ENCODE measurements at regions not wholly inside any gene's neighbourhood (a gene's known extent, or its start where the extent isn't known, plus 50 kb on each side); places are given as distances from the start of the nearest gene placed in this dataset.

DNA sequence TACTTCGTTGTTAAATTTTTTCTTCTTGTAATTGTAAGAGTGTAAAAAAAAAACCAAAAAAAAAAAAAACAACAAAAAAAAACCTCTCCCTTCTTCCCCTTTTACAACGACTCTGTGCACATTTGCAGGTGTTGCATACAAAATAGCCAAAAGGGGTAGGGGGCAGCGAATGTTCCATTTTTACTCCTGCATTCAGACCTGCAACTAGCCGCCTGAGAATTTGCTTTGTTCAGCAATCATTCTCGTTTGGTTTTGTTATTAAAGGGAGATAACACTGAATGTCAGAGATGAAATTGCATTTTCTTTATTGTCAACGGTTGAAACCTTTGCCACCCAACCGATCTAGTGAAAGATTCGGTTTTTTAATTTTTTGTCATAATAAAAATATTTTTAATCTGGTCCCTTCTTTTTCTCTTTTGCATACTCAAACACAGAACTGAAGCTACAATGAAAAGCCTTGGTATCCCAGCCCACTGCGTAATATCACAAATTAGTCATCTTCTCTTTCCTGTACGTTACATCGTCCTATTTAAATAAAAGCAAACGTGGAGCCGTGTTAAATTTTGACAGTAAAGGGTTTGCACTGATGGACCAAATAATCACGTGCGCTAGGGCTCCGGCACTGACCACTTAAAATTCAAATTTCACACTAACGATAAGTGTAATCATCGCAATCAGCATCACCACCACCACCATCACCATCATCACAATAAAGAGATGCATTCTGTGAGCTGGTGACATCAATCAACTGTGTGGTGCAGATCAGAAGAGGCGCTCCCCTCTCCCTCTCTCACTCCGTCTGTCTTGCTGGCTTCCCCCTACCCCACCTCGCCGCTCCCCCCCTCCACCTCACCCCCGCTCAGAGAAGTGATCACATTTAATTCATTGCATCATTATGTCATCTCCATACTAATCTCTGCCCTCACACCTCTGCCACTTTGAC lies 406.2 kb upstream of the PSMD7 start:
- H3K9me3 ChIP-seq (replicated peaks; ENCODE audit: low read length): no peaks in the 10 kb centered on the region
- H3K4me1 ChIP-seq (ENCODE audit: control insufficient read depth, insufficient read depth, low read length): no peaks in the 10 kb centered on the region
- no peak overlapping the region for H3K4me2 ChIP-seq (ENCODE audit: low read length)
- H3K9ac ChIP-seq (ENCODE audit: low read depth, low read length): no peak overlapping the region
- H3K36me3 ChIP-seq (ENCODE audit: insufficient read depth, low read length): no peaks in the 10 kb centered on the region
- no peak overlapping the region for H3K4me3 ChIP-seq (ENCODE audit: low read length)
- peaks cover 36% of the 10 kb centered on the region for H3K27me3 ChIP-seq (ENCODE audit: control insufficient read depth, insufficient read depth, low read length)

DNA sequence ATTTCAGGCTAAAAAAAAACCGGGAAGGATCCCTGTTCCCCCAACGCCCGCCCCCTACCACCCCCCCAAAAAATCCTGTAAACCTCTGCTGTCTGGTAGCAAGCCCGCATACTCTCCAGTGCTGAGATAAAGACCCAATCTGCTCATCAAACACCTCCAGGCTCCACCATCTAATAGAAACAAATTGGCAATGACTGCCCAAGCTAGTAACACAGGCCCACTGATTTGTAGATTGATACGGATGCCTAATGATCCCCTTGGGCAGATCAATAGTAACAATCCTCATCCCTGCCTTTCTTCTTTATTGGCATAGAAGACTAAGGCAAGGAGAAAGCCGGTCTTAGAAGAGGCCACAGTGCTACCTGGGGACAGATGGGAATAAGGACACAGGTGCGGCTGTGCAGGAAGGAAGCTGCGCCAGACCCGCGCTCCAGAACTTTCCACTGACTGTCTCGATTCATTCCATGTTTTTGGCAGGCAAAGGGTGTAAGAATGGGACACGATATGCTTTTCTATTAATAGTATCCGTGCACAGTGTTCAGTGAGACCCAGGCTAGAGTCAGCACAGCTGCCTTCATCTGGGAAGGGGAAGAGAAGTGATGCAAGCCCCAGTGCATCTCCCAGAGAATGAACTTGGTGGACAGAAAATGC lies 407.6 kb upstream of the PSMD7 start:
- Histone ChIP-seq H3K9me3 (replicated peaks; ENCODE audit: low read length) (no peaks in the 10 kb centered on the region), H3K4me1 (ENCODE audit: control insufficient read depth, insufficient read depth, low read length) (no peaks in the 10 kb centered on the region), H3K9ac (ENCODE audit: low read depth, low read length) (no peak overlapping the region)

DNA sequence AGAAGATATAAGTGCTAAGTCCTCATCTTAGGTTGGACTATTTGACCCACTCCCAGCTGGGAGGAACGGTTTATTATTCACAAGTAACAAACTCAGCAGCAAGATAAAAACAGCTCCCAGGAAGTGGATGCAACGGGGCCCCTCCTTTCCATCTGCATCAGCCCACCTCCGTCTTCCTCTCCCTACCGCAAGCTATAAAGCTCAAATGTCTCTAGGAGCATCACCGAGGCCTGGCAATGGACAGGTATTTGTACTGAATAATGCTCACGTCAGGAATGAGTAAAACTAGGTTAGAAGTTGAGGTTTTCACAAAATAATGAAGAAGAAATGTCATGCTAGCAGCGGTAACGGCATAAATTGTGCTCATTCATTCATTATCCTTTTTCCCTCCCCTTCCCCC lies 408.7 kb upstream of the PSMD7 start:
- H3K4me2 ChIP-seq (ENCODE audit: low read length): no peak overlapping the region
- H3K4me1 ChIP-seq (ENCODE audit: control insufficient read depth, insufficient read depth, low read length): no peaks in the 10 kb centered on the region
- H3K9me3 ChIP-seq (replicated peaks; ENCODE audit: low read length): no peaks in the 10 kb centered on the region
- H3K4me3 ChIP-seq (ENCODE audit: low read length): no peak overlapping the region
- H3K36me3 ChIP-seq (ENCODE audit: insufficient read depth, low read length): no peaks in the 10 kb centered on the region
- no peak overlapping the region for H3K9ac ChIP-seq (ENCODE audit: low read depth, low read length)
- H3K27me3 ChIP-seq (ENCODE audit: control insufficient read depth, insufficient read depth, low read length): peaks cover 46% of the 10 kb centered on the region

More for the DNA sequence above, 407.6 kb upstream of the PSMD7 start:
- Histone ChIP-seq H3K27me3 (ENCODE audit: control insufficient read depth, insufficient read depth, low read length) (peaks cover 38% of the 10 kb centered on the region), H3K36me3 (ENCODE audit: insufficient read depth, low read length) (no peaks in the 10 kb centered on the region), H3K4me2 (ENCODE audit: low read length) (no peak overlapping the region), H3K4me3 (ENCODE audit: low read length) (no peak overlapping the region)

DNA sequence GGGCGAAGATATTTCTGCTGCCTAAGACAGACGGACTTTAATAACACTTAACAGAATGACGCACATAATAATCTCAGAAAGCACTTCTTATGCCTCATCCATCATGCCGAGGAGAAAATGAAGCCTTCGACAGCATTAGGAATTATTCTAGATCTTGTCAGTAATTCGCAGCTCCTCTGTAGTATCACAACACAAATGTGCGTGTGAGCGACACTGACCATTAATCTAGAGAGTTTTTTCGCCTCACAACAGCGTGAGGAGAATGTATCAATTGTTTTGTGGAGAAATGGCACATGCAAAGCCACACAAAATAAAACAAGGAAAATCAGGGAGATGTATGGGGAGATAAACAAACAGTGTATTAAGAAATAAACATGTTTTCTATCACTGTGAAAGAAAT lies 410.2 kb upstream of the PSMD7 start:
- Histone ChIP-seq H3K9ac (ENCODE audit: low read depth, low read length) (no peak overlapping the region), H3K4me1 (ENCODE audit: control insufficient read depth, insufficient read depth, low read length) (no peaks in the 10 kb centered on the region), H3K27me3 (ENCODE audit: control insufficient read depth, insufficient read depth, low read length) (peaks cover 41% of the 10 kb centered on the region), H3K36me3 (ENCODE audit: insufficient read depth, low read length) (no peaks in the 10 kb centered on the region), H3K9me3 (replicated peaks; ENCODE audit: low read length) (no peaks in the 10 kb centered on the region), H3K4me3 (ENCODE audit: low read length) (no peak overlapping the region), H3K4me2 (ENCODE audit: low read length) (no peak overlapping the region)

DNA sequence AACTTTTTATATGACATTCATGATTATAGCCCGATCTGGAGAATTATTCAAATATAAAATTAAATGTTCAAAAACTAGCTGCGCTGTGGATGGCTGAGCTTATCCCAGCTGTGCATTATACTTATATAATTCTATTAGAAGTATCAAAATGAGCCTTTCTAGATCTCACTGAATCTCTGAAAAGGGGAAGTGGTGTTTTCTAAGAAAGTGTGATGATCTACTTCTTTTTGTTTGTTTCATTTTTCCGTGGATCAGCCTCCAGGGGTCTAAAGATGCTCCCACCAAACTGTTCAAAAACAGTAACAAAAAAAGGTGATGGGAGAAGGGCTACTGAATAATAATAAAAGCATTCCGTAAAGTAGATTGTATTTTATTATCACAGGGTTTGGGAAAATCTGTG lies 411.3 kb upstream of the PSMD7 start:
- no peak overlapping the region for H3K9ac ChIP-seq (ENCODE audit: low read depth, low read length)
- H3K4me2 ChIP-seq (ENCODE audit: low read length): no peak overlapping the region
- H3K36me3 ChIP-seq (ENCODE audit: insufficient read depth, low read length): no peaks in the 10 kb centered on the region
- no peaks in the 10 kb centered on the region for H3K9me3 ChIP-seq (replicated peaks; ENCODE audit: low read length)
- no peaks in the 10 kb centered on the region for H3K4me1 ChIP-seq (ENCODE audit: control insufficient read depth, insufficient read depth, low read length)
- H3K4me3 ChIP-seq (ENCODE audit: low read length): no peak overlapping the region
- peaks cover 43% of the 10 kb centered on the region for H3K27me3 ChIP-seq (ENCODE audit: control insufficient read depth, insufficient read depth, low read length)

DNA sequence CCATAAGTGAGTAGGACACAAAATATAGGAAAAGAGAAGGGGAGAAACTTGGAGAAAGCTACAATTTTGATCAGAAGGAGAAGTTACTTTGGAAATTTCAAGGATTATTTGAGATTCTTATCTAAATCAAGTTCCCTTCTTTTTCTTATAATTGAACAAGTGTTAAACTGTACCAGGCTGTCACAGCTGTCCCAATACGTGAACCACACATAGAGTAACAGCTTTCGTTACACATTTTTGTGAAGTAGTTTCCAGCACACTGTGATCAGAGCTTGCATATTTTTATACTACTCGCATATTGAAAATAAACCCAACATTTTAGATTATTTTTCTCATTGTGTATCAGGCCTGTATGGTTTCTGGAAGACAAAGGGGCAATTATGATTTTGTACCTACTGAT lies 412.8 kb upstream of the PSMD7 start:
- H3K9me3 ChIP-seq (replicated peaks; ENCODE audit: low read length): no peaks in the 10 kb centered on the region
- H3K36me3 ChIP-seq (ENCODE audit: insufficient read depth, low read length): no peaks in the 10 kb centered on the region
- no peak overlapping the region for H3K4me3 ChIP-seq (ENCODE audit: low read length)
- no peak overlapping the region for H3K9ac ChIP-seq (ENCODE audit: low read depth, low read length)
- H3K4me1 ChIP-seq (ENCODE audit: control insufficient read depth, insufficient read depth, low read length): no peaks in the 10 kb centered on the region
- peaks cover 37% of the 10 kb centered on the region for H3K27me3 ChIP-seq (ENCODE audit: control insufficient read depth, insufficient read depth, low read length)
- no peak overlapping the region for H3K4me2 ChIP-seq (ENCODE audit: low read length)

DNA sequence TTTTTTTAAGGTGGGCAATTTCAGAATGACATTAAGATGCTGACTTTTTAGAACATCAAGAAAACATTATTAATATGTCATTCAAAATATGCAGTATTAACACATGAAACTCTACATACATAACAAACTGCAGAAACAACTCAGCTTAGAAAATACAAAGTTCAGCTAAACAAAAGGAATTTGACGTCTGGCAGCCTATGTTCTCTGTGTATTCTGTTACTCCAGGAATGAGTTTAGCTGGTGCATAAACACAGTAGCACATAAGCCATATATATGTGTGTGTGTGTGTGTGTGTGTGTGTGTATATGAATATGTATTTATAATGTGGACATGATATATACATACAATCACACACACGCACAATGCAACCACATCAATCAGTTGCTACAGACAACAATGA lies 413.5 kb upstream of the PSMD7 start:
- no peak overlapping the region for H3K9ac ChIP-seq (ENCODE audit: low read depth, low read length)
- no peaks in the 10 kb centered on the region for H3K9me3 ChIP-seq (replicated peaks; ENCODE audit: low read length)
- H3K27me3 ChIP-seq (ENCODE audit: control insufficient read depth, insufficient read depth, low read length): peaks cover 37% of the 10 kb centered on the region
- no peak overlapping the region for H3K4me3 ChIP-seq (ENCODE audit: low read length)
- no peak overlapping the region for H3K4me2 ChIP-seq (ENCODE audit: low read length)
- H3K36me3 ChIP-seq (ENCODE audit: insufficient read depth, low read length): no peaks in the 10 kb centered on the region
- no peaks in the 10 kb centered on the region for H3K4me1 ChIP-seq (ENCODE audit: control insufficient read depth, insufficient read depth, low read length)

DNA sequence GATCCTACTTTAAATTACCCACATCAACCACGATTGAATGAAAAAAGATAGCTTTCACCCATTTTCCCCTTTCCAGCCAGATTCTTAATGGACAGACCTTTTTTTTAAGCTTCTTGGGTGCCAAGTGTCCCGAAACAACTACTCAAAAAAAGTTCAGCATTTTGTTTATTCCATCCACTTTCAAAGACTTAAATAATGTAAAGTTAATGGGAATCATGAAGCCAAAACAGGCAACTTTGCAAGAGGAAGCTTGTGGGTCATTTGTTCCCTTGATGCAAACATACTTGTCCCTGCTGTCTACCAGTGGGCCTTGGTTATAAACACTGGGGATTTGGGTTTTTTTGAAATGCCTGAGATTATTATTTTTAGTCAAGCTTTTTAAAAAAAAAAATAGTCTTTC lies 414.0 kb upstream of the PSMD7 start:
- H3K9ac ChIP-seq (ENCODE audit: low read depth, low read length): no peak overlapping the region
- peaks cover 37% of the 10 kb centered on the region for H3K27me3 ChIP-seq (ENCODE audit: control insufficient read depth, insufficient read depth, low read length)
- no peak overlapping the region for H3K4me3 ChIP-seq (ENCODE audit: low read length)
- H3K4me1 ChIP-seq (ENCODE audit: control insufficient read depth, insufficient read depth, low read length): no peaks in the 10 kb centered on the region
- no peaks in the 10 kb centered on the region for H3K36me3 ChIP-seq (ENCODE audit: insufficient read depth, low read length)
- H3K9me3 ChIP-seq (replicated peaks; ENCODE audit: low read length): no peaks in the 10 kb centered on the region
- no peak overlapping the region for H3K4me2 ChIP-seq (ENCODE audit: low read length)

DNA sequence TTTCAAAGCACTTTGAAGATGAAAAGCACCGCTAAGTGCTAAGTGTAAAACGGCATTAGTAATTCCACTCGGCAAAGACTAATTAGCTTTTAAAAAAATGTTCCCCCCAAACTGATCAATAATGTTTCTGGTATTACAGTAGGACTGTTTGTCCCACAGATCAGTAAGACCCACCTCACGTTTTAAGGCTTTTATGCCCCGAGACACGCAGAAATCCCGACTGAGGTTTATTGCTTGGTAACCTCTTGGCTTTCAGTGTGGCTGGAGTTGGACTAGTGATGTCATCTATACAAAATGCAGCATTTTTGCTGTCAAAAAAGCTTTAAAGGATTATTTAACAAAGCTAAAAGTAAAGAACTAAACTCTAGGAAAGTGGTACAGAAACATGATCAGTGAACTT lies 414.6 kb upstream of the PSMD7 start:
- Histone ChIP-seq H3K4me3 (ENCODE audit: low read length) (no peak overlapping the region), H3K4me2 (ENCODE audit: low read length) (no peak overlapping the region), H3K9ac (ENCODE audit: low read depth, low read length) (no peak overlapping the region), H3K27me3 (ENCODE audit: control insufficient read depth, insufficient read depth, low read length) (peaks cover 37% of the 10 kb centered on the region), H3K4me1 (ENCODE audit: control insufficient read depth, insufficient read depth, low read length) (no peaks in the 10 kb centered on the region), H3K9me3 (replicated peaks; ENCODE audit: low read length) (no peaks in the 10 kb centered on the region), H3K36me3 (ENCODE audit: insufficient read depth, low read length) (no peaks in the 10 kb centered on the region)

DNA sequence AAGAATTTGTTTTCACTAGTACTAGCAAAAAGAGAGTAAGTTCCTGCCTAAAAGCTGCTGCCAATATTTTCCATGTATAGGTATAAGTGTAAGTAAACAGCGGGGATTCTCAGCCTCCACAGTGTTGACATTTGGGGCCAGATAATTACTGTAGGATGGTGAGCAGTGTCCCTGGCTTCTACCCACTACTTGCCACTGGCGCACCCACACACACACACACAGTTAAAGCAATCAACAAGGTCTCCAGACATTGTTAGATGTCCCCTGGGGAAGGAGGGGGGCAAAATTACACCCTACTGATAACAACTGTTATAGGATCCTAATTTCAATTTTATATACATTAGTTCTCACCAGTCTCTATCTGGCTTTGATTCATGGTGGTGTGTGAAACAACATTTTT lies 417.0 kb upstream of the PSMD7 start:
- Histone ChIP-seq H3K4me2 (ENCODE audit: low read length) (no peak overlapping the region), H3K9me3 (replicated peaks; ENCODE audit: low read length) (no peaks in the 10 kb centered on the region), H3K9ac (ENCODE audit: low read depth, low read length) (no peak overlapping the region), H3K27me3 (ENCODE audit: control insufficient read depth, insufficient read depth, low read length) (peaks cover 25% of the 10 kb centered on the region), H3K4me3 (ENCODE audit: low read length) (no peak overlapping the region), H3K36me3 (ENCODE audit: insufficient read depth, low read length) (no peaks in the 10 kb centered on the region), H3K4me1 (ENCODE audit: control insufficient read depth, insufficient read depth, low read length) (no peaks in the 10 kb centered on the region)

DNA sequence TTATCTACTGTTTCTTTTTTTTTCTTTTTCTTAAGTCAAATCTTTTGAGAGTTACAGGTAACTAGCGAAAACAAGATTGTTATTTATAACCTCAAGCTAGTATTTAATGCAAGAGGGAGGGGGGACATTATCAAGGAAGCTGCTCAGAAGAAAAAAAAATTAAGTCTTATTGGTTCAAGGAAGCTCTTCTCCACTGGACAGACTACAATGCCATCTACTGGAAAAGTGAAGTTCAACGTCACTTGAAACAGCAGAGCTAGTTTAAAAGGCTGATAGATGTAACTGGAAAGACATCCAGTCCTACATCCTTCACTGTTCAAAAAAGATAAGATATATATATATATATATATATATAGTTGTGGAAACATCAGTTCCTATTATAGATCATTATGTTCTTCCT lies 418.0 kb upstream of the PSMD7 start:
- no peak overlapping the region for H3K4me2 ChIP-seq (ENCODE audit: low read length)
- no peaks in the 10 kb centered on the region for H3K9me3 ChIP-seq (replicated peaks; ENCODE audit: low read length)
- no peaks in the 10 kb centered on the region for H3K36me3 ChIP-seq (ENCODE audit: insufficient read depth, low read length)
- H3K27me3 ChIP-seq (ENCODE audit: control insufficient read depth, insufficient read depth, low read length): peaks cover 23% of the 10 kb centered on the region
- H3K9ac ChIP-seq (ENCODE audit: low read depth, low read length): no peak overlapping the region
- no peaks in the 10 kb centered on the region for H3K4me1 ChIP-seq (ENCODE audit: control insufficient read depth, insufficient read depth, low read length)
- no peak overlapping the region for H3K4me3 ChIP-seq (ENCODE audit: low read length)

DNA sequence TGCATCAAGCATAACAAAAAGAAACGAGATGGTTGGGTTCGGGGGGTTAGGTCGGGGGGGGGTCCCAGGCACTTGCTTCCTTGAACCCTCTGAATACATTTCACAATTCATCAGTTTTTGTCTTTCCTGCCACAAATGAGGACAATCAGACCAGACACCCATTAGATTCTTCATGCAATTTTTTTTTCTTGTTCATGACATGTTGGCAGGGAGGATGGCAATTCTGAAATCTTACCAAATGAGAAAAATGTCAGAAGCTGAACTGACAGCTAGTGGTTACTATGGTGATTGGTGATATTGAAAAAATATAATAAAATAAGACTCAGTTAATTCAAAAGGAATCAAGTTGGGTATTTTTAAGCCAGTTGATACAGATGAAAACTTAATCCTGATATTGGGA lies 419.5 kb upstream of the PSMD7 start:
- Histone ChIP-seq H3K9me3 (replicated peaks; ENCODE audit: low read length) (no peaks in the 10 kb centered on the region), H3K4me3 (ENCODE audit: low read length) (no peak overlapping the region), H3K27me3 (ENCODE audit: control insufficient read depth, insufficient read depth, low read length) (peaks cover 14% of the 10 kb centered on the region), H3K9ac (ENCODE audit: low read depth, low read length) (no peak overlapping the region), H3K4me1 (ENCODE audit: control insufficient read depth, insufficient read depth, low read length) (no peaks in the 10 kb centered on the region), H3K36me3 (ENCODE audit: insufficient read depth, low read length) (no peaks in the 10 kb centered on the region), H3K4me2 (ENCODE audit: low read length) (no peak overlapping the region)
